Prostate gland (tissue), 2 donors: ENCODE measurements at regions not wholly inside any gene's neighbourhood (a gene's known extent, or its start where the extent isn't known, plus 50 kb on each side); places are given as distances from the start of the nearest gene placed in this dataset.

ENCODE experiments used
- DNase-seq: peaks from one replicate; pipeline ENCODE4 v3.0.0-alpha.2; 2019; ENCODE audit warnings: low spot score
- H3K27ac ChIP-seq, 2 donors: fragments of 200-600 bp; sonication (generic); 2 replicates each; pipeline ENCODE4 v1.5.1; 2017 to 2019
- H3K27me3 ChIP-seq: fragments of 200-600 bp; sonication (generic); replicated peaks from 2 replicates; pipeline ENCODE4 v1.5.1; 2019; ENCODE audit not compliant: insufficient read depth
- H3K36me3 ChIP-seq, 2 donors: fragments of 200-600 bp; sonication (generic); 1 replicate in 1 of 2; 2 replicates in 1 of 2; pipeline versions ENCODE4 v1.5.1 to v1.8.1; 2017 to 2019
- H3K4me1 ChIP-seq: fragments of 200-600 bp; sonication (generic); replicated peaks from 2 replicates; pipeline ENCODE4 v1.5.1; 2019
- H3K4me3 ChIP-seq, 2 donors: fragments of 200-600 bp; sonication (generic); 2 replicates each; pipeline ENCODE4 v1.5.1; 2017 to 2019
- H3K9me3 ChIP-seq: fragments of 200-600 bp; sonication (generic); 2 replicates; pipeline ENCODE4 v1.5.1; 2017
- POLR2A ChIP-seq: fragments of 450-650 bp; IDR thresholded peaks from one replicate; pipeline ENCODE4 v1.6.1; 2016; ENCODE audit warnings: antibody characterized with exemption, mild to moderate bottlenecking
- POLR2AphosphoS5 ChIP-seq: sonication (generic); formaldehyde crosslinking; IDR thresholded peaks from one replicate; pipeline ENCODE4 v1.6.1; 2017; ENCODE audit warnings: antibody characterized with exemption
- WGBS: methylation state at CpG from one replicate; pipeline ENCODE4 v1.1.5; 2018; 5-methylcytosine and 5-hydroxymethylcytosine counted together
- intact Hi-C: fragments of 100-400 bp; cut with DNase I; formaldehyde crosslinking; loops from one replicate; pipeline ENCODE4 v1.14.2; 2022
- TF ChIP-seq, protein P1 (sequence below), 4 experiments: fragments of 200-600 bp in 2 of 4; fragments of 450-650 bp in 2 of 4; sonication (generic) in 2 of 4; IDR thresholded peaks; 1 replicate in 3 of 4; 2 replicates in 1 of 4; pipeline ENCODE4 v1.5.1; 2016 to 2019; ENCODE audit warnings: antibody characterized with exemption in 4 of 4, mild to moderate bottlenecking in 2 of 4, moderate library complexity in 2 of 4

DNA sequence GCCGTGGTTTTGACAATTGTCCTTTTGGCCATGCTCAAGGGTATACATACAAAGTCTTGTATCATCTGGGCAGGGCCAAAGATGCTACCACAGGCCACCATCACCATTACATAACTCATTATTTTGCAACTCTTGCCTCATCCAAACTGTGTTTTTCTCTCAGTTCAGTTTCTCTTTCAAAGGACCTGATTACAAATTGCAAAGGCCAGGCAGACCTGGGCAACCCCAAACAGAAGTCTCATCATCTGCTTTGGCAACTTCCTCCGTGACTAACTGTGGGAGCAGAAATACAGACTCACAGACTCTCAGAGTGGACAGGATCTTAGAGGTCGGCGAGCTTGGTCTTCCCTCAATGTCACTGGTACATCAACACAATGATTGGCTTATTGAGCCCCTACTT, 117.8 kb upstream of the NEDD9 start:
- DNase-seq: no peak
- WGBS: 95% methylated on average over 4 of the region's 4 CpGs
- Histone ChIP-seq H3K4me3 (no peak overlapping the region), H3K4me1 (no peaks in the 10 kb centered on the region), H3K27ac (no peak overlapping the region), H3K36me3 (no peaks in the 10 kb centered on the region), H3K27me3 (no peaks in the 10 kb centered on the region), H3K9me3 (no peaks in the 10 kb centered on the region)
- intact Hi-C loops: no loop called here
- TF ChIP-seq POLR2AphosphoS5 (no peak), POLR2A (no peak)
- TF ChIP-seq, protein P1, sequence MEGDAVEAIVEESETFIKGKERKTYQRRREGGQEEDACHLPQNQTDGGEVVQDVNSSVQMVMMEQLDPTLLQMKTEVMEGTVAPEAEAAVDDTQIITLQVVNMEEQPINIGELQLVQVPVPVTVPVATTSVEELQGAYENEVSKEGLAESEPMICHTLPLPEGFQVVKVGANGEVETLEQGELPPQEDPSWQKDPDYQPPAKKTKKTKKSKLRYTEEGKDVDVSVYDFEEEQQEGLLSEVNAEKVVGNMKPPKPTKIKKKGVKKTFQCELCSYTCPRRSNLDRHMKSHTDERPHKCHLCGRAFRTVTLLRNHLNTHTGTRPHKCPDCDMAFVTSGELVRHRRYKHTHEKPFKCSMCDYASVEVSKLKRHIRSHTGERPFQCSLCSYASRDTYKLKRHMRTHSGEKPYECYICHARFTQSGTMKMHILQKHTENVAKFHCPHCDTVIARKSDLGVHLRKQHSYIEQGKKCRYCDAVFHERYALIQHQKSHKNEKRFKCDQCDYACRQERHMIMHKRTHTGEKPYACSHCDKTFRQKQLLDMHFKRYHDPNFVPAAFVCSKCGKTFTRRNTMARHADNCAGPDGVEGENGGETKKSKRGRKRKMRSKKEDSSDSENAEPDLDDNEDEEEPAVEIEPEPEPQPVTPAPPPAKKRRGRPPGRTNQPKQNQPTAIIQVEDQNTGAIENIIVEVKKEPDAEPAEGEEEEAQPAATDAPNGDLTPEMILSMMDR (IDR thresholded peaks at IDR 0.05): no peak

DNA sequence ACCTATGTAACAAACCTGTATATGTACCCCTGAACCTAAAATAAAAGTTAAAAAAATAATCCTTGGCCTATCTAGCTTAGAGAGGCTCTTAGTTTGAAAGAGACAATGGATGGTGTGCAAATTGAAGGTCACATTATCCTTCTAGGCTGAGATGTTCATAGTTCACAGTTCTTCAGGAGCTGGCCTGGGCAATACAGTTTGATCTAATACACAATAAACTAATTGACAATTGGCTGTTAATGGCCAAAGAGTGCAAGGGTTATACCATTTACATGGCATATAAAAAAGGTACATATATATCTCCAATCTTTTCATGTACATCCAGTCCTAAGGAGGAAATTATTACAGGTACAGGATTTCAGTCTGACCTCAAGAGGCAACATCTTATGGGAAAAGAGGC, 117.4 kb upstream of the NEDD9 start:
- Histone ChIP-seq H3K27me3 (no peaks in the 10 kb centered on the region), H3K27ac (no peak overlapping the region)

DNA sequence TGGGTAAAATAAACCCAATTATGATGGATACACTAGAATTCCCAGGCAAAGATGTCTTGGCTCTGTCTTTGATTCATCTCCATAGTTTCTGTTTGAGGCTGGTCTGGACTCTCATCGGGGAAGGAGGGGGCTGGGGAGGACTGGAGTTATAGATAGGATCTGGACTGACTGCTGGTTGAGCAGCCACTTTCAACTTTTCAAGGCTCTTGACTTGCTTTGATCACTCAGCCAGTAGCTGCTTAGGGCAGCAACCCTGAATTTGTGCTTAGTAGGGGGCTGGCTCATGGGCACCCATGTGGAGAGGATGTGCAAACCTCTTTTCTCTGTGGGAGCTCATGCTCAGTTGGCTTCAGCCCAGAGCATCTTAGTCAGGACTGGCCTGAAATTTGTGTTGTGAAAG, 114.0 kb upstream of the NEDD9 start:
- WGBS: 75% methylated on average over 1 of the region's 1 CpG
- Histone ChIP-seq H3K4me3 (no peak overlapping the region), H3K9me3 (no peaks in the 10 kb centered on the region), H3K27me3 (no peaks in the 10 kb centered on the region), H3K4me1 (no peaks in the 10 kb centered on the region), H3K27ac (no peak overlapping the region), H3K36me3 (no peaks in the 10 kb centered on the region)
- intact Hi-C loops: no loop called here
- DNase-seq: no peak
- TF ChIP-seq POLR2A: no peak
- TF ChIP-seq, protein P1 (IDR thresholded peaks at IDR 0.05): no peak
- TF ChIP-seq POLR2AphosphoS5: no peak

More for the DNA sequence above, 117.4 kb upstream of the NEDD9 start:
- DNase-seq: no peak
- intact Hi-C loops: no loop called here
- no peaks in the 10 kb centered on the region for H3K36me3 ChIP-seq
- no peak for TF ChIP-seq POLR2A
- TF ChIP-seq POLR2AphosphoS5: no peak
- TF ChIP-seq, protein P1 (IDR thresholded peaks at IDR 0.05): no peak
- H3K9me3 ChIP-seq: no peaks in the 10 kb centered on the region
- H3K4me3 ChIP-seq: no peak overlapping the region
- H3K4me1 ChIP-seq: no peaks in the 10 kb centered on the region

DNA sequence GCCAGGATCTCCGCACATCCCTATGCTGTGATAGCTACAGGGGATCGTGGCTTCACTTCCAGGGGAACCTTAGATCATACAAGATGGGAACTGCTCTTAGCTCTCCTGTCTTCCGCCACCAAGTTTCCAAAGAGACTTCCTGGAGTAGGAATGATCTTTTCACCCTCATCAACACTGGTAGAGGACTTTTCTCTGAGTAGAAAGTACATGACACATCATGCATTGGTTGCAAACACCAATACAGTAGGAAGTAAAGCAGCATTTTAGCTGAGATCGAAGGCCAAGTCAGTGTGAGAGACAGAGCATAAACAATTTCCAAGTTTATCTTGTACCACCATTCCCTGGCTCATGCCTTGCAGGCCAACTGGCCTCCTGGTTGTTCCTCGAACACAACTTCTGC, 113.1 kb upstream of the NEDD9 start:
- no peaks in the 10 kb centered on the region for H3K9me3 ChIP-seq
- no peaks in the 10 kb centered on the region for H3K4me1 ChIP-seq
- intact Hi-C loops: no loop called here
- DNase-seq: no peak
- no peaks in the 10 kb centered on the region for H3K27me3 ChIP-seq
- WGBS: 95% methylated on average over 5 of the region's 5 CpGs
- TF ChIP-seq, protein P1 (IDR thresholded peaks at IDR 0.05): no peak
- TF ChIP-seq POLR2A (no peak), POLR2AphosphoS5 (no peak)
- H3K36me3 ChIP-seq: no peaks in the 10 kb centered on the region
- H3K4me3 ChIP-seq: no peak overlapping the region
- no peak overlapping the region for H3K27ac ChIP-seq

DNA sequence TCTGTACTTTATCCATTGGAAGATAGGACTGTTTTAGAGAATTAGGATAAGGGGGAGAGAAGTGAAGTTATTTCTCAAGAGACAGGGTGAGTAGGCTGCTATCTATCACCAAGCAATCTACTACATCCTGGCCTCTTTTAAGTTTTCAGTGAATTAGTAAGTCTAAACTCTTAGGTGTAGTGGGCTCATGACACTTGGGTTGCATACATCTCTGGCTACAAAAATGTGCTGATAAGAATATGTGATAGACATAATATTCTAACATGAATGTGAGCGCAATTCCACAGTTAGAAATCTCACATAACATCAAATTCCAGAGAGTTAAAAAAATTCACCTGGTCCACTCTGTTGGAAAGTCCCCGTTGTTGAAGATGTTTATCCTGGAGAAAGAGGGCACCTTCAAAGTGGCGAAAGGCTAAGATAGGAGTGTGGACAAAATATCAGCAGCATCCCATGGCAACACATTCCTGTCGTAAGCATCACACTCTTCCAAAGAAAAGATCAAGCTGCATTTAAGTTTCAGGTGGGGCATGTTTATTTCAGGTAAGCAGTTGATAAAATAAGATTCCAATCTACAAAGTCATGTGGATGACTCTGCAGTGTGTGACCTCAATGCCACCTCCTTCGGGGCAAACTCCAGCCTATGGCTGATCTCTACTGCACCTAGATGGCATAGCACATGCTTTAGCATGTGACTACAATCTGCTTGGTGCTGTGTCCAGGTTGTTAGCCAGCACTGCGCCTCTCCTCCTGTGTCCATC, 111.7 kb upstream of the NEDD9 start:
- no peak for DNase-seq
- H3K4me3 ChIP-seq: no peak overlapping the region
- no peaks in the 10 kb centered on the region for H3K27me3 ChIP-seq
- TF ChIP-seq POLR2AphosphoS5 (no peak), POLR2A (no peak)
- TF ChIP-seq, protein P1 (IDR thresholded peaks at IDR 0.05): no peak
- no peaks in the 10 kb centered on the region for H3K36me3 ChIP-seq
- H3K9me3 ChIP-seq: no peaks in the 10 kb centered on the region
- intact Hi-C loops: no loop called here
- WGBS: 80% methylated on average over 6 of the region's 6 CpGs
- no peaks in the 10 kb centered on the region for H3K4me1 ChIP-seq
- H3K27ac ChIP-seq: no peak overlapping the region
